ENCODE measurements at regions not wholly inside any gene's neighbourhood (a gene's known extent, or its start where the extent isn't known, plus 50 kb on each side); places are given as distances from the start of the nearest gene placed in this dataset.

- Histone ChIP-seq H3K27me3 (ENCODE audit: control insufficient read depth in 1 of 2, insufficient read depth in 2 of 2, low read length in 2 of 2) (no peaks in the 10 kb centered on the region), H3K36me3 (ENCODE audit: control insufficient read depth in 2 of 2, insufficient read depth in 2 of 2, low read length in 2 of 2) (no peaks in the 10 kb centered on the region), H3K9ac (ENCODE audit: low read length in 2 of 2) (no peak overlapping the region), H3K4me3 (ENCODE audit: low read length in 2 of 2) (no peak overlapping the region), H3K4me1 (ENCODE audit: control insufficient read depth, insufficient read depth, low read length) (no peaks in the 10 kb centered on the region), H3K27ac (ENCODE audit: low read length) (no peak overlapping the region), H3K9me3 (ENCODE audit: control insufficient read depth in 2 of 2, low read length in 2 of 2) (no peaks in the 10 kb centered on the region)
Measured at GRCh38 chr18:45458033-45458432, 157.2 kb upstream of the SLC14A2 start.

GRCh38 chr18:45462179-45462578 is 153.1 kb upstream of the SLC14A2 start:
- Histone ChIP-seq H3K4me3 (ENCODE audit: low read length in 2 of 2) (no peak overlapping the region), H3K4me1 (ENCODE audit: control insufficient read depth, insufficient read depth, low read length) (no peaks in the 10 kb centered on the region), H3K27ac (ENCODE audit: low read length) (no peak overlapping the region), H3K36me3 (ENCODE audit: control insufficient read depth in 2 of 2, insufficient read depth in 2 of 2, low read length in 2 of 2) (no peaks in the 10 kb centered on the region), H3K9ac (ENCODE audit: low read length in 2 of 2) (no peak overlapping the region), H3K27me3 (ENCODE audit: control insufficient read depth in 1 of 2, insufficient read depth in 2 of 2, low read length in 2 of 2) (peaks cover 0 to 2% of the 10 kb centered on the region in 2 donors), H3K9me3 (ENCODE audit: control insufficient read depth in 2 of 2, low read length in 2 of 2) (no peaks in the 10 kb centered on the region)

- H3K27ac ChIP-seq (ENCODE audit: low read length): no peak overlapping the region
- H3K9ac ChIP-seq (ENCODE audit: low read length in 2 of 2): no peak overlapping the region
- no peaks in the 10 kb centered on the region for H3K9me3 ChIP-seq (ENCODE audit: control insufficient read depth in 2 of 2, low read length in 2 of 2)
- no peaks in the 10 kb centered on the region for H3K36me3 ChIP-seq (ENCODE audit: control insufficient read depth in 2 of 2, insufficient read depth in 2 of 2, low read length in 2 of 2)
- H3K4me3 ChIP-seq (ENCODE audit: low read length in 2 of 2): no peak overlapping the region
- H3K4me1 ChIP-seq (ENCODE audit: control insufficient read depth, insufficient read depth, low read length): no peaks in the 10 kb centered on the region
- peaks cover 0 to 2% of the 10 kb centered on the region in 2 donors for H3K27me3 ChIP-seq (ENCODE audit: control insufficient read depth in 1 of 2, insufficient read depth in 2 of 2, low read length in 2 of 2)
Measured at GRCh38 chr18:45463451-45463850, 151.8 kb upstream of the SLC14A2 start.

GRCh38 chr18:45464619-45465018 is 150.7 kb upstream of the SLC14A2 start:
- no peaks in the 10 kb centered on the region for H3K4me1 ChIP-seq (ENCODE audit: control insufficient read depth, insufficient read depth, low read length)
- H3K36me3 ChIP-seq (ENCODE audit: control insufficient read depth in 2 of 2, insufficient read depth in 2 of 2, low read length in 2 of 2): no peaks in the 10 kb centered on the region
- H3K4me3 ChIP-seq (ENCODE audit: low read length in 2 of 2): no peak overlapping the region
- peaks cover 0 to 2% of the 10 kb centered on the region in 2 donors for H3K27me3 ChIP-seq (ENCODE audit: control insufficient read depth in 1 of 2, insufficient read depth in 2 of 2, low read length in 2 of 2)
- H3K9ac ChIP-seq (ENCODE audit: low read length in 2 of 2): no peak overlapping the region
- no peaks in the 10 kb centered on the region for H3K9me3 ChIP-seq (ENCODE audit: control insufficient read depth in 2 of 2, low read length in 2 of 2)
- no peak overlapping the region for H3K27ac ChIP-seq (ENCODE audit: low read length)

GRCh38 chr18:45467293-45467692 is 148.0 kb upstream of the SLC14A2 start:
- Histone ChIP-seq H3K4me1 (ENCODE audit: control insufficient read depth, insufficient read depth, low read length) (no peaks in the 10 kb centered on the region), H3K9me3 (ENCODE audit: control insufficient read depth in 2 of 2, low read length in 2 of 2) (no peaks in the 10 kb centered on the region), H3K27ac (ENCODE audit: low read length) (no peak overlapping the region), H3K4me3 (ENCODE audit: low read length in 2 of 2) (no peak overlapping the region), H3K9ac (ENCODE audit: low read length in 2 of 2) (no peak overlapping the region), H3K36me3 (ENCODE audit: control insufficient read depth in 2 of 2, insufficient read depth in 2 of 2, low read length in 2 of 2) (no peaks in the 10 kb centered on the region), H3K27me3 (ENCODE audit: control insufficient read depth in 1 of 2, insufficient read depth in 2 of 2, low read length in 2 of 2) (peaks cover 0 to 2% of the 10 kb centered on the region in 2 donors)

GRCh38 chr18:45467945-45468344 is 147.3 kb upstream of the SLC14A2 start:
- Histone ChIP-seq H3K27me3 (ENCODE audit: control insufficient read depth in 1 of 2, insufficient read depth in 2 of 2, low read length in 2 of 2) (peaks cover 0 to 2% of the 10 kb centered on the region in 2 donors), H3K36me3 (ENCODE audit: control insufficient read depth in 2 of 2, insufficient read depth in 2 of 2, low read length in 2 of 2) (no peaks in the 10 kb centered on the region), H3K4me1 (ENCODE audit: control insufficient read depth, insufficient read depth, low read length) (no peaks in the 10 kb centered on the region), H3K9ac (ENCODE audit: low read length in 2 of 2) (no peak overlapping the region), H3K9me3 (ENCODE audit: control insufficient read depth in 2 of 2, low read length in 2 of 2) (no peaks in the 10 kb centered on the region), H3K4me3 (ENCODE audit: low read length in 2 of 2) (no peak overlapping the region), H3K27ac (ENCODE audit: low read length) (no peak overlapping the region)

GRCh38 chr18:45478889-45479288 is 136.4 kb upstream of the SLC14A2 start:
- no peaks in the 10 kb centered on the region for H3K36me3 ChIP-seq (ENCODE audit: control insufficient read depth in 2 of 2, insufficient read depth in 2 of 2, low read length in 2 of 2)
- H3K4me1 ChIP-seq (ENCODE audit: control insufficient read depth, insufficient read depth, low read length): peaks cover 4% of the 10 kb centered on the region
- H3K4me3 ChIP-seq (ENCODE audit: low read length in 2 of 2): no peak overlapping the region
- H3K27ac ChIP-seq (ENCODE audit: low read length): no peak overlapping the region
- H3K9me3 ChIP-seq (ENCODE audit: control insufficient read depth in 2 of 2, low read length in 2 of 2): no peaks in the 10 kb centered on the region
- H3K27me3 ChIP-seq (ENCODE audit: control insufficient read depth in 1 of 2, insufficient read depth in 2 of 2, low read length in 2 of 2): no peaks in the 10 kb centered on the region
- no peak overlapping the region for H3K9ac ChIP-seq (ENCODE audit: low read length in 2 of 2)

GRCh38 chr18:45480219-45481015 is 134.9 kb upstream of the SLC14A2 start:
- H3K4me3 ChIP-seq (ENCODE audit: low read length in 2 of 2): no peak overlapping the region
- no peaks in the 10 kb centered on the region for H3K36me3 ChIP-seq (ENCODE audit: control insufficient read depth in 2 of 2, insufficient read depth in 2 of 2, low read length in 2 of 2)
- peaks cover 4% of the 10 kb centered on the region for H3K4me1 ChIP-seq (ENCODE audit: control insufficient read depth, insufficient read depth, low read length)
- H3K27me3 ChIP-seq (ENCODE audit: control insufficient read depth in 1 of 2, insufficient read depth in 2 of 2, low read length in 2 of 2): no peaks in the 10 kb centered on the region
- no peak overlapping the region for H3K9ac ChIP-seq (ENCODE audit: low read length in 2 of 2)
- H3K27ac ChIP-seq (ENCODE audit: low read length): no peak overlapping the region
- no peaks in the 10 kb centered on the region for H3K9me3 ChIP-seq (ENCODE audit: control insufficient read depth in 2 of 2, low read length in 2 of 2)

GRCh38 chr18:45481821-45482220 is 133.5 kb upstream of the SLC14A2 start:
- H3K9me3 ChIP-seq (ENCODE audit: control insufficient read depth in 2 of 2, low read length in 2 of 2): no peaks in the 10 kb centered on the region
- H3K27ac ChIP-seq (ENCODE audit: low read length): no peak overlapping the region
- H3K27me3 ChIP-seq (ENCODE audit: control insufficient read depth in 1 of 2, insufficient read depth in 2 of 2, low read length in 2 of 2): no peaks in the 10 kb centered on the region
- H3K36me3 ChIP-seq (ENCODE audit: control insufficient read depth in 2 of 2, insufficient read depth in 2 of 2, low read length in 2 of 2): no peaks in the 10 kb centered on the region
- no peak overlapping the region for H3K4me3 ChIP-seq (ENCODE audit: low read length in 2 of 2)
- H3K9ac ChIP-seq (ENCODE audit: low read length in 2 of 2): no peak overlapping the region
- H3K4me1 ChIP-seq (ENCODE audit: control insufficient read depth, insufficient read depth, low read length): peaks cover 4% of the 10 kb centered on the region

GRCh38 chr18:45482286-45482685 is 133.0 kb upstream of the SLC14A2 start:
- H3K4me1 ChIP-seq (ENCODE audit: control insufficient read depth, insufficient read depth, low read length): peaks cover 4% of the 10 kb centered on the region
- H3K27me3 ChIP-seq (ENCODE audit: control insufficient read depth in 1 of 2, insufficient read depth in 2 of 2, low read length in 2 of 2): no peaks in the 10 kb centered on the region

GRCh38 chr18:45487581-45487980 is 127.7 kb upstream of the SLC14A2 start:
- H3K36me3 ChIP-seq (ENCODE audit: control insufficient read depth in 2 of 2, insufficient read depth in 2 of 2, low read length in 2 of 2): no peaks in the 10 kb centered on the region
- peaks cover under 1% of the 10 kb centered on the region for H3K4me1 ChIP-seq (ENCODE audit: control insufficient read depth, insufficient read depth, low read length)
- no peak overlapping the region for H3K4me3 ChIP-seq (ENCODE audit: low read length in 2 of 2)
- no peaks in the 10 kb centered on the region for H3K27me3 ChIP-seq (ENCODE audit: control insufficient read depth in 1 of 2, insufficient read depth in 2 of 2, low read length in 2 of 2)
- peaks cover 0 to 3% of the 10 kb centered on the region in 2 donors for H3K9me3 ChIP-seq (ENCODE audit: control insufficient read depth in 2 of 2, low read length in 2 of 2)
- no peak overlapping the region for H3K27ac ChIP-seq (ENCODE audit: low read length)
- no peak overlapping the region for H3K9ac ChIP-seq (ENCODE audit: low read length in 2 of 2)

More at GRCh38 chr18:45482286-45482685, 133.0 kb upstream of the SLC14A2 start:
- Histone ChIP-seq H3K9ac (ENCODE audit: low read length in 2 of 2) (no peak overlapping the region), H3K36me3 (ENCODE audit: control insufficient read depth in 2 of 2, insufficient read depth in 2 of 2, low read length in 2 of 2) (no peaks in the 10 kb centered on the region), H3K4me3 (ENCODE audit: low read length in 2 of 2) (no peak overlapping the region), H3K27ac (ENCODE audit: low read length) (no peak overlapping the region), H3K9me3 (ENCODE audit: control insufficient read depth in 2 of 2, low read length in 2 of 2) (peaks cover 0 to 1% of the 10 kb centered on the region in 2 donors)

All from stomach smooth muscle (tissue), 2 donors.